IMR-90 (cell line): ENCODE measurements at regions not wholly inside any gene's neighbourhood (a gene's known extent, or its start where the extent isn't known, plus 50 kb on each side); places are given as distances from the start of the nearest gene placed in this dataset.

ENCODE experiments used
- ATAC-seq: fragments of 200-7000 bp; cut with Tn5 transposase; 2 replicates; pipeline ENCODE4 v1.9.1; 2020; ENCODE audit warnings: low read depth, mild to moderate bottlenecking, moderate library complexity
- BruUV-seq: library from RNA; stranded (reverse); fragments of 400-500 nt; replicated peaks from 2 replicates; lab custom pipeline; 2021; lab: Mats Ljungman, UMichigan
- CTCF ChIA-PET: fragments of 300-600 bp; formaldehyde crosslinking; extraction: SDS; loops from one replicate; lab custom pipeline; 2021; ENCODE audit warnings: antibody characterized with exemption; lab: Yijun Ruan, JAX
- POLR2A ChIA-PET: fragments of 300-600 bp; sonication (Branson Sonifier 250); formaldehyde crosslinking; loops from one replicate; lab custom pipeline; 2022; ENCODE audit warnings: antibody characterized with exemption; ENCODE audit not compliant: unreplicated experiment; lab: Charles Lee
- DNase-seq: peaks from one replicate; pipeline ENCODE4 v3.0.0; 2013
- H2AFZ ChIP-seq: replicated peaks from 2 replicates; pipeline ENCODE3; 2013; ENCODE audit warnings: low read length, mild to moderate bottlenecking; ENCODE audit not compliant: poor library complexity
- H2AK5ac ChIP-seq: 2 replicates; pipeline ENCODE4 v1.6.1; 2013; ENCODE audit warnings: low read depth, low read length, inconsistent platforms
- H2AK9ac ChIP-seq: replicated peaks from 2 replicates; pipeline ENCODE3; 2013; ENCODE audit warnings: mild to moderate bottlenecking, low read depth, low read length, moderate library complexity; ENCODE audit not compliant: poor library complexity
- H2BK120ac ChIP-seq: 2 replicates; pipeline ENCODE4 v1.6.1; 2013; ENCODE audit warnings: low read depth, low read length, inconsistent platforms
- H2BK15ac ChIP-seq: 3 replicates; pipeline ENCODE4 v1.6.1; 2013; ENCODE audit warnings: low read depth, low read length, inconsistent platforms
- H2BK20ac ChIP-seq: 2 replicates; pipeline ENCODE4 v1.6.1; 2013; ENCODE audit warnings: low read depth, mild to moderate bottlenecking, inconsistent platforms, low read length, moderate library complexity
- H2BK5ac ChIP-seq: 2 replicates; pipeline ENCODE4 v1.6.1; 2013; ENCODE audit warnings: mild to moderate bottlenecking, low read depth, low read length, inconsistent platforms; ENCODE audit not compliant: poor library complexity, severe bottlenecking
- H3K14ac ChIP-seq: replicated peaks from 2 replicates; pipeline ENCODE4 v1.6.1; 2013; ENCODE audit warnings: low read depth, low read length, inconsistent platforms
- H3K18ac ChIP-seq: 2 replicates; pipeline ENCODE4 v1.6.1; 2013; ENCODE audit warnings: low read depth, low read length, control low read depth
- H3K23ac ChIP-seq: 2 replicates; pipeline ENCODE4 v1.6.1; 2013; ENCODE audit warnings: low read depth, low read length, inconsistent platforms
- H3K27ac ChIP-seq: 2 replicates; pipeline ENCODE4 v1.5.1; 2013; ENCODE audit warnings: mild to moderate bottlenecking, control low read depth, low read length; ENCODE audit not compliant: insufficient read depth
- H3K27me3 ChIP-seq: 2 replicates; pipeline ENCODE4 v1.6.1; 2013; ENCODE audit warnings: low read length; ENCODE audit not compliant: control insufficient read depth, insufficient read depth
- H3K36me3 ChIP-seq: 2 replicates; pipeline ENCODE4 v1.6.1; 2013; ENCODE audit warnings: low read length, mixed read lengths; ENCODE audit not compliant: control insufficient read depth, insufficient read depth
- H3K4ac ChIP-seq: 2 replicates; pipeline ENCODE4 v1.6.1; 2013; ENCODE audit warnings: low read depth, low read length, inconsistent platforms
- H3K4me1 ChIP-seq: 2 replicates; pipeline ENCODE4 v1.6.1; 2013; ENCODE audit warnings: low read length, mixed read lengths; ENCODE audit not compliant: control insufficient read depth, insufficient read depth
- H3K4me2 ChIP-seq: 2 replicates; pipeline ENCODE4 v1.6.1; 2013; ENCODE audit warnings: low read depth, mild to moderate bottlenecking, control low read depth, low read length, moderate library complexity
- H3K4me3 ChIP-seq: 2 replicates; pipeline ENCODE4 v1.5.1; 2013; ENCODE audit warnings: low read depth, mild to moderate bottlenecking, control low read depth, low read length, moderate library complexity; ENCODE audit not compliant: insufficient read depth
- H3K56ac ChIP-seq: 2 replicates; pipeline ENCODE4 v1.6.1; 2013; ENCODE audit warnings: low read length, inconsistent platforms; ENCODE audit not compliant: insufficient read depth; ENCODE audit errors: extremely low read depth
- H3K79me1 ChIP-seq, 2 experiments: 2 replicates each; pipeline ENCODE4 v1.6.1; 2013; ENCODE audit warnings: low read length in 2 of 2, inconsistent platforms in 1 of 2, low read depth in 1 of 2
- H3K9ac ChIP-seq: 2 replicates; pipeline ENCODE4 v1.6.1; 2013; ENCODE audit warnings: low read depth, low read length, control low read depth
- H3K9me1 ChIP-seq: 2 replicates; pipeline ENCODE4 v1.6.1; 2013; ENCODE audit warnings: low read length, inconsistent platforms; ENCODE audit not compliant: insufficient read depth
- H3K9me3 ChIP-seq: 2 replicates; pipeline ENCODE4 v1.6.1; 2013; ENCODE audit warnings: low read length; ENCODE audit not compliant: control insufficient read depth, insufficient read depth
- H4K20me1 ChIP-seq: 2 replicates; pipeline ENCODE4 v1.6.1; 2013; ENCODE audit warnings: low read length, inconsistent platforms; ENCODE audit not compliant: insufficient read depth
- H4K5ac ChIP-seq: 2 replicates; pipeline ENCODE4 v1.6.1; 2013; ENCODE audit warnings: mild to moderate bottlenecking, low read depth, low read length, control low read depth
- H4K8ac ChIP-seq, 2 experiments: 2 replicates each; pipeline ENCODE4 v1.6.1; 2013; ENCODE audit warnings: low read depth in 2 of 2, low read length in 2 of 2, control low read depth in 1 of 2, inconsistent platforms in 1 of 2
- H4K91ac ChIP-seq: 2 replicates; pipeline ENCODE4 v1.6.1; 2013; ENCODE audit warnings: low read depth, low read length, inconsistent platforms; ENCODE audit not compliant: insufficient read depth
- BHLHE40 ChIP-seq: fragments of 150-350 bp; IDR thresholded peaks from 2 replicates; pipeline ENCODE4 v1.6.1; 2016; ENCODE audit warnings: mild to moderate bottlenecking, low read depth, low read length
- RFX5 ChIP-seq: IDR thresholded peaks from 2 replicates; pipeline ENCODE4 v1.8.0; 2012; ENCODE audit warnings: low read depth, mild to moderate bottlenecking, low read length, moderate library complexity
- USF2 ChIP-seq: fragments of 150-350 bp; IDR thresholded peaks from 2 replicates; pipeline ENCODE4 v1.6.1; 2017; ENCODE audit warnings: mild to moderate bottlenecking, antibody characterized with exemption, low read length, low read depth
- WGBS, 2 experiments: methylation state at CpG; one replicate each; pipeline versions ENCODE4 v1.1.5 to v1.1.7; 2013; ENCODE audit warnings: missing lambda C conversion rate in 2 of 2; ENCODE audit not compliant: insufficient read length in 1 of 2; ENCODE audit errors: extremely low coverage in 2 of 2; 5-methylcytosine and 5-hydroxymethylcytosine counted together
- dilution Hi-C: fragments of 300-500 bp; cut with HindIII; formaldehyde crosslinking; loops from one replicate; pipeline ENCODE4 v1.14.3; 2018; ENCODE audit warnings: low sequenced_read_pairs; ENCODE audit not compliant: unreplicated experiment
- in situ Hi-C: fragments of 300-500 bp; cut with MboI; formaldehyde crosslinking; loops from 3 replicates; pipeline ENCODE4 v1.14.3; 2019; ENCODE audit warnings: low sequenced_read_pairs, inconsistent platforms, mixed read lengths
- intact Hi-C: fragments of 100-400 bp; cut with micrococcal nuclease; formaldehyde crosslinking; loops from 2 replicates; pipeline ENCODE4 v1.10.0; 2022

GRCh38 chr12:25876383-25877045 lies 82.0 kb upstream of the RASSF8 start:
- in situ Hi-C loops, result no loop called here
- H3K27ac ChIP-seq, result no peak overlapping the region
- no peak overlapping the region for H2AFZ ChIP-seq
- H3K79me1 ChIP-seq, result no peaks in the 10 kb centered on the region
- intact Hi-C loops, result no loop called here
- no peak overlapping the region for H3K9ac ChIP-seq
- H2BK120ac ChIP-seq, result no peak overlapping the region
- H3K14ac ChIP-seq, result no peak overlapping the region
- no peaks in the 10 kb centered on the region for H3K36me3 ChIP-seq
- no peak overlapping the region for H2AK5ac ChIP-seq
- no peaks in the 10 kb centered on the region for H4K20me1 ChIP-seq
- H2BK15ac ChIP-seq, result no peak overlapping the region
- no peaks in the 10 kb centered on the region for H3K9me3 ChIP-seq
- ATAC-seq, result no peak
- no peak overlapping the region for H4K91ac ChIP-seq
- H3K27me3 ChIP-seq, result no peaks in the 10 kb centered on the region
- CTCF ChIA-PET, result no interaction called here
- dilution Hi-C loops, result no loop called here
- H4K8ac ChIP-seq, result no peak overlapping the region
- TF ChIP-seq RFX5 (no peak), BHLHE40 (no peak), USF2 (no peak)
- POLR2A ChIA-PET, result no interaction called here
- BruUV-seq, result no TSS peak
- no peak overlapping the region for H3K56ac ChIP-seq
- H2BK20ac ChIP-seq, result no peak overlapping the region
- no peak overlapping the region for H3K4me3 ChIP-seq
- H3K9me1 ChIP-seq, result no peaks in the 10 kb centered on the region
- no peak overlapping the region for H2AK9ac ChIP-seq
- H3K4me1 ChIP-seq, result no peaks in the 10 kb centered on the region
- no peak overlapping the region for H2BK5ac ChIP-seq
- no peak overlapping the region for H3K23ac ChIP-seq
- no peak overlapping the region for H3K4ac ChIP-seq
- no peak overlapping the region for H3K18ac ChIP-seq
- H3K4me2 ChIP-seq, result no peak overlapping the region
- no peak overlapping the region for H4K5ac ChIP-seq
- no CpG with 5 or more reads among the region's 2 CpGs for WGBS, 2 experiments
- no peak for DNase-seq
